Neural progenitor cell (in vitro differentiated cells): ENCODE measurements at regions not wholly inside any gene's neighbourhood (a gene's known extent, or its start where the extent isn't known, plus 50 kb on each side); places are given as distances from the start of the nearest gene placed in this dataset.

Experiments used
- DNase-seq: peaks from one replicate; pipeline ENCODE4 v3.0.0-alpha.2; 2016; ENCODE audit warnings: low spot score
- H2AFZ ChIP-seq: fragments of 200-600 bp; sonication (generic); replicated peaks from 2 replicates; pipeline ENCODE4 v1.6.1; 2016; ENCODE audit warnings: antibody characterized with exemption
- H3F3A ChIP-seq: fragments of 200-600 bp; sonication (generic); 2 replicates; pipeline ENCODE4 v1.6.1; 2016; ENCODE audit warnings: antibody characterized with exemption, low read depth
- H3K27ac ChIP-seq: fragments of 200-600 bp; sonication (generic); 2 replicates; pipeline ENCODE4 v1.5.1; 2016; ENCODE audit warnings: mild to moderate bottlenecking
- H3K27me3 ChIP-seq: fragments of 200-600 bp; sonication (generic); 2 replicates; pipeline ENCODE4 v1.6.1; 2016; ENCODE audit warnings: mild to moderate bottlenecking, moderate library complexity
- H3K36me3 ChIP-seq: fragments of 200-600 bp; sonication (generic); 2 replicates; pipeline ENCODE4 v1.5.1; 2016
- H3K4me1 ChIP-seq: fragments of 200-600 bp; sonication (generic); 2 replicates; pipeline ENCODE4 v1.6.1; 2016; ENCODE audit warnings: mixed run types
- H3K4me2 ChIP-seq: fragments of 200-600 bp; sonication (generic); 2 replicates; pipeline ENCODE4 v1.6.1; 2016
- H3K4me3 ChIP-seq: fragments of 200-600 bp; sonication (generic); 2 replicates; pipeline ENCODE4 v1.5.1; 2016
- H3K79me2 ChIP-seq: fragments of 200-600 bp; sonication (generic); 2 replicates; pipeline ENCODE4 v1.6.1; 2016; ENCODE audit warnings: low read depth
- H3K9ac ChIP-seq: fragments of 200-600 bp; sonication (generic); 2 replicates; pipeline ENCODE4 v1.6.1; 2016
- H3K9me3 ChIP-seq: fragments of 200-600 bp; sonication (generic); 2 replicates; pipeline ENCODE4 v1.5.1; 2016; ENCODE audit warnings: low read depth
- H4K20me1 ChIP-seq: fragments of 200-600 bp; sonication (generic); 2 replicates; pipeline ENCODE4 v1.6.1; 2016; ENCODE audit warnings: low read depth
- H3K27ac Mint-ChIP-seq: 3 replicates; pipeline ENCODE4 v1.8.0; 2021; ENCODE audit warnings: mixed read lengths
- H3K27me3 Mint-ChIP-seq: 2 replicates; pipeline ENCODE4 v1.8.0; 2022; ENCODE audit warnings: low read depth, mild to moderate bottlenecking, inconsistent platforms, moderate library complexity, mixed read lengths; ENCODE audit not compliant: insufficient read depth
- H3K36me3 Mint-ChIP-seq: 3 replicates; pipeline ENCODE4 v1.8.0; 2021; ENCODE audit warnings: mixed read lengths
- H3K4me1 Mint-ChIP-seq: 3 replicates; pipeline ENCODE4 v1.8.0; 2021; ENCODE audit warnings: mixed read lengths
- H3K4me3 Mint-ChIP-seq: 3 replicates; pipeline ENCODE4 v1.8.0; 2021; ENCODE audit warnings: mild to moderate bottlenecking, moderate library complexity, mixed read lengths
- H3K9me3 Mint-ChIP-seq: 3 replicates; pipeline ENCODE4 v1.8.0; 2020; ENCODE audit warnings: mixed read lengths
- EZH2 ChIP-seq: fragments of 200-600 bp; sonication (generic); IDR thresholded peaks from 2 replicates; pipeline ENCODE4 v1.6.1; 2017; ENCODE audit warnings: antibody characterized with exemption, mild to moderate bottlenecking, moderate library complexity
- EZH2phosphoT487 ChIP-seq: fragments of 200-600 bp; sonication (generic); IDR thresholded peaks from 2 replicates; pipeline ENCODE4 v1.6.1; 2017; ENCODE audit warnings: antibody characterized with exemption
- TF ChIP-seq, protein P1 (sequence below): fragments of 200-600 bp; sonication (generic); IDR thresholded peaks from 2 replicates; pipeline ENCODE4 v1.5.1; 2017; ENCODE audit warnings: antibody characterized with exemption, mild to moderate bottlenecking

DNA sequence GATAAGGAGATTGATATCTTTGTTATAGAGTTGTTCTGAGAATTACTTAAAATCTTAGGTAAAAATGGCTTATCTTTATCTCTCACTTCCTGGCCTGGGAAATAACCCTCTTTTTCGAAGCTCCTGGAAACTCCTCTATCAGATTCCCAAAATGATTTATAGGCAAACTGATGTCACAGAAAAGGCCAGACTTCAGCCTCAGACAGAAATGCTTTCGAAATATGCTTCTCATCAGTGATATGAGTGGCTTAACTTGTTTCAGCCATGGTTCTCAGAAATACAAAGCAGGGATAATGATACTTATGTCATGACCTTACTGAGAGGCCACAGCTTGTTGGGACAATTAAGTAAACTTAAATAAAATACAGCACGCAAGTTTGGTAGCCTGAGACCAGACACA lies 85.3 kb upstream of the HS3ST1 start:
- Mint-ChIP-seq H3K27me3 (no peaks in the 10 kb centered on the region), H3K4me1 (no peaks in the 10 kb centered on the region), H3K4me3 (no peak overlapping the region), H3K27ac (no peak overlapping the region), H3K36me3 (no peaks in the 10 kb centered on the region), H3K9me3 (peaks cover 5% of the 10 kb centered on the region)
- Histone ChIP-seq H3K4me2 (no peak overlapping the region), H3K4me1 (no peaks in the 10 kb centered on the region), H3K9ac (no peak overlapping the region), H3F3A (no peaks in the 10 kb centered on the region), H3K4me3 (no peak overlapping the region), H3K27me3 (no peaks in the 10 kb centered on the region), H3K27ac (no peak overlapping the region), H2AFZ (no peak overlapping the region), H3K9me3 (no peaks in the 10 kb centered on the region), H3K79me2 (no peaks in the 10 kb centered on the region), H3K36me3 (no peaks in the 10 kb centered on the region), H4K20me1 (no peaks in the 10 kb centered on the region)
- TF ChIP-seq EZH2 (no peak), EZH2phosphoT487 (no peak)
- TF ChIP-seq, protein P1, sequence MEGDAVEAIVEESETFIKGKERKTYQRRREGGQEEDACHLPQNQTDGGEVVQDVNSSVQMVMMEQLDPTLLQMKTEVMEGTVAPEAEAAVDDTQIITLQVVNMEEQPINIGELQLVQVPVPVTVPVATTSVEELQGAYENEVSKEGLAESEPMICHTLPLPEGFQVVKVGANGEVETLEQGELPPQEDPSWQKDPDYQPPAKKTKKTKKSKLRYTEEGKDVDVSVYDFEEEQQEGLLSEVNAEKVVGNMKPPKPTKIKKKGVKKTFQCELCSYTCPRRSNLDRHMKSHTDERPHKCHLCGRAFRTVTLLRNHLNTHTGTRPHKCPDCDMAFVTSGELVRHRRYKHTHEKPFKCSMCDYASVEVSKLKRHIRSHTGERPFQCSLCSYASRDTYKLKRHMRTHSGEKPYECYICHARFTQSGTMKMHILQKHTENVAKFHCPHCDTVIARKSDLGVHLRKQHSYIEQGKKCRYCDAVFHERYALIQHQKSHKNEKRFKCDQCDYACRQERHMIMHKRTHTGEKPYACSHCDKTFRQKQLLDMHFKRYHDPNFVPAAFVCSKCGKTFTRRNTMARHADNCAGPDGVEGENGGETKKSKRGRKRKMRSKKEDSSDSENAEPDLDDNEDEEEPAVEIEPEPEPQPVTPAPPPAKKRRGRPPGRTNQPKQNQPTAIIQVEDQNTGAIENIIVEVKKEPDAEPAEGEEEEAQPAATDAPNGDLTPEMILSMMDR = no peak
- DNase-seq = no peak

DNA sequence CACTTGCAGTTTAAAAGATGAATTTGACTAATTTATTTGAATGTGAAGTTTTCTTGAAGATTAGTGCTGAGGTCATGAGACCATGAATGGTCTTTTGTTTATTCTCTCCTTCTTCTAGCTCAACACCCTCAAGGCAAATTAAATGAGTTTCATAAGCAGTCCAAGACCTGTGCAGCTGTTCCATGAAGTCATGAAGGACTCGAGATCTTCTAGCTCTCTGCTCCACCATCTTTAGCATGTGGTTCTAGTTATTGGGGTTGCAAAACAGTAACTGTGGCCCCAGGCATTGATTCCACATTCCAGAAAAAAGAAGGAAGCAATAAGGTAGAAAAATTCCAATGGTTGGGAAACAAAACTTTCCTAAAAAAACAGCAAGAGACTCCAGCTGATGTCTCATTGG lies 84.2 kb upstream of the HS3ST1 start:
- H3K27me3 Mint-ChIP-seq = no peaks in the 10 kb centered on the region
- H3K9me3 Mint-ChIP-seq = peaks cover 5% of the 10 kb centered on the region
- no peak overlapping the region for H3K4me3 Mint-ChIP-seq
- TF ChIP-seq, protein P1 = no peak
- no peak for TF ChIP-seq EZH2phosphoT487
- TF ChIP-seq EZH2 = no peak
- H3K27ac Mint-ChIP-seq = no peak overlapping the region
- Histone ChIP-seq H3K9me3 (no peaks in the 10 kb centered on the region), H3K4me2 (no peak overlapping the region), H3K9ac (no peak overlapping the region), H3K36me3 (no peaks in the 10 kb centered on the region), H3K4me3 (no peak overlapping the region), H3K4me1 (no peaks in the 10 kb centered on the region), H3F3A (no peaks in the 10 kb centered on the region), H4K20me1 (no peaks in the 10 kb centered on the region), H2AFZ (no peak overlapping the region), H3K27ac (no peak overlapping the region), H3K27me3 (no peaks in the 10 kb centered on the region), H3K79me2 (no peaks in the 10 kb centered on the region)
- no peaks in the 10 kb centered on the region for H3K36me3 Mint-ChIP-seq
- DNase-seq = no peak
- H3K4me1 Mint-ChIP-seq = no peaks in the 10 kb centered on the region

DNA sequence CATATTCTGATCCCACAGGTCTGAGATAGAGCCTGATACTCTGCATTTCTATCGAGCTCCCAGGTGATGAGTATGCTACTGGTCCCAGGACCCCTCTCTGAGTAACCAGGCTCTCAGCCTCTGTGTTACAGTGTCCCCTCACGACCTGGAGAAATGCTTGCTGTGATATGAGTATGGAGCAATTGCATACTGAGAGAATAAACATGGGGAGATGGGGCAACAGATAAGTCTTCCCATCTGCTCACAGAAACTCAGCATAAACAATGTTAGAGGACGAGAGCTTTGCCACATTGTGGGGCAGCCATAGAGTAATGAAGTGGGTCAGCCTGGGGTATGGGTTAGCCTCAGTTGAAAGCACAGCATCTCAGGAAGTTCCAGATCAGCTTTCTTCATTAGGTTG lies 82.6 kb upstream of the HS3ST1 start:
- no peaks in the 10 kb centered on the region for H3K4me1 Mint-ChIP-seq
- no peak for DNase-seq
- Histone ChIP-seq H3K27ac (no peak overlapping the region), H3K79me2 (no peaks in the 10 kb centered on the region), H2AFZ (no peak overlapping the region), H3K4me1 (no peaks in the 10 kb centered on the region), H3K36me3 (no peaks in the 10 kb centered on the region), H3F3A (no peaks in the 10 kb centered on the region), H3K9me3 (no peaks in the 10 kb centered on the region), H3K9ac (no peak overlapping the region), H4K20me1 (no peaks in the 10 kb centered on the region), H3K27me3 (no peaks in the 10 kb centered on the region), H3K4me2 (no peak overlapping the region), H3K4me3 (no peak overlapping the region)
- H3K4me3 Mint-ChIP-seq = no peak overlapping the region
- peaks cover 4% of the 10 kb centered on the region for H3K9me3 Mint-ChIP-seq
- peaks cover 2% of the 10 kb centered on the region for H3K27me3 Mint-ChIP-seq
- H3K27ac Mint-ChIP-seq = no peak overlapping the region
- TF ChIP-seq EZH2phosphoT487 (no peak), EZH2 (no peak)
- TF ChIP-seq, protein P1 = no peak
- H3K36me3 Mint-ChIP-seq = no peaks in the 10 kb centered on the region

DNA sequence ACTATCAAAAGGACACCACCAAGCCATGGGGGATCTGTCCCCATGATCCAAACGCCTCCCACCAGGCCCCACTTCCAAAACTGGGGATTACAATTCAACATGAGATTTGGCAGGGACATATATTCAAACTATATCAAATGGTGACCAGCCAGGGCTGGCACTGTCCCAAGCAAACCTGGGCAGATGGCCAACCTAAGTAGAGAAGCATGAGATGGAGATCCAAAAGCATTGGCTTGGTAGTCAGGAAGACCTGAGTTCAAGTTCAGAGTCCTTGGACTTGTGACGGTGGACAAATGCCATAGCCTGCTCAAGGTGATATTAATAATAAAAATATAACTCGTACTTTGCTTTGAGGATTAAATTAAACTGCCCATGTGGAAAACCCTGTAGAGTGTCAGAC lies 79.2 kb upstream of the HS3ST1 start:
- no peaks in the 10 kb centered on the region for H3K79me2 ChIP-seq
- H3K27me3 ChIP-seq = no peaks in the 10 kb centered on the region
- peaks cover 4% of the 10 kb centered on the region for H3K27me3 Mint-ChIP-seq
- no peaks in the 10 kb centered on the region for H4K20me1 ChIP-seq
- TF ChIP-seq, protein P1 = no peak
- TF ChIP-seq EZH2 (no peak), EZH2phosphoT487 (no peak)
- no peak overlapping the region for H3K4me3 ChIP-seq
- H3K4me3 Mint-ChIP-seq = no peak overlapping the region
- no peaks in the 10 kb centered on the region for H3K9me3 ChIP-seq
- H3K9ac ChIP-seq = no peak overlapping the region
- DNase-seq = no peak
- H3F3A ChIP-seq = no peaks in the 10 kb centered on the region
- H3K4me1 Mint-ChIP-seq = peaks cover 9% of the 10 kb centered on the region
- H3K36me3 Mint-ChIP-seq = no peaks in the 10 kb centered on the region
- no peaks in the 10 kb centered on the region for H3K36me3 ChIP-seq
- peaks cover 2% of the 10 kb centered on the region for H3K9me3 Mint-ChIP-seq
- no peak overlapping the region for H3K4me2 ChIP-seq
- no peak overlapping the region for H3K27ac ChIP-seq
- H3K27ac Mint-ChIP-seq = no peak overlapping the region
- H2AFZ ChIP-seq = no peak overlapping the region
- no peaks in the 10 kb centered on the region for H3K4me1 ChIP-seq
